HG02943 (cell line): ENCODE measurements at regions not wholly inside any gene's neighbourhood (a gene's known extent, or its start where the extent isn't known, plus 50 kb on each side); places are given as distances from the start of the nearest gene placed in this dataset.

Source experiments
- ATAC-seq: cut with Tn5 transposase; IDR thresholded peaks from one replicate; pipeline ENCODE4 v1.9.1; 2021; ENCODE audit warnings: mild to moderate bottlenecking, low read depth, moderate library complexity; ENCODE audit not compliant: unreplicated experiment

GRCh38 chr21:35342440-35342839 is 293.3 kb upstream of the RUNX1 start:
- no peak for ATAC-seq

GRCh38 chr21:35340273-35340672 is 291.2 kb upstream of the RUNX1 start:
- no peak for ATAC-seq

- no peak for ATAC-seq
Measured at GRCh38 chr21:35338881-35339632, 290.0 kb upstream of the RUNX1 start.

GRCh38 chr21:35338281-35338680 is 289.2 kb upstream of the RUNX1 start:
- no peak for ATAC-seq

- no peak for ATAC-seq
Measured at GRCh38 chr21:35337573-35337972, 288.5 kb upstream of the RUNX1 start.

GRCh38 chr21:35336534-35336933 is 287.4 kb upstream of the RUNX1 start:
- ATAC-seq = no peak

- no peak for ATAC-seq
Measured at GRCh38 chr21:35335951-35336446, 286.9 kb upstream of the RUNX1 start.

- no peak for ATAC-seq
Measured at GRCh38 chr21:35333831-35334618, 284.9 kb upstream of the RUNX1 start.

GRCh38 chr21:35332841-35333426 is 283.8 kb upstream of the RUNX1 start:
- ATAC-seq = no peak

- ATAC-seq = no peak
Measured at GRCh38 chr21:35329940-35330660, 281.0 kb upstream of the RUNX1 start.

GRCh38 chr21:35328856-35329455 is 279.9 kb upstream of the RUNX1 start:
- ATAC-seq = no peak

GRCh38 chr21:35326677-35327076 is 277.6 kb upstream of the RUNX1 start:
- no peak for ATAC-seq

- ATAC-seq = no peak
Measured at GRCh38 chr21:35325953-35326352, 276.9 kb upstream of the RUNX1 start.

GRCh38 chr21:35324372-35325220 is 275.5 kb upstream of the RUNX1 start:
- ATAC-seq = no peak

GRCh38 chr21:35323947-35324346 is 274.8 kb upstream of the RUNX1 start:
- ATAC-seq = no peak

GRCh38 chr21:35321322-35322200 is 272.5 kb upstream of the RUNX1 start:
- ATAC-seq = no peak

GRCh38 chr21:35319684-35320283 is 270.7 kb upstream of the RUNX1 start:
- ATAC-seq = no peak

- ATAC-seq = no peak
Measured at GRCh38 chr21:35316933-35317332, 267.8 kb upstream of the RUNX1 start.
